ENCODE measurements at regions not wholly inside any gene's neighbourhood (a gene's known extent, or its start where the extent isn't known, plus 50 kb on each side); places are given as distances from the start of the nearest gene placed in this dataset.
"Not testable (repeated sequence)": the region's sequence is repeated elsewhere in the genome, so short reads cannot be mapped to it uniquely, and the experiment has no call there.

DNA sequence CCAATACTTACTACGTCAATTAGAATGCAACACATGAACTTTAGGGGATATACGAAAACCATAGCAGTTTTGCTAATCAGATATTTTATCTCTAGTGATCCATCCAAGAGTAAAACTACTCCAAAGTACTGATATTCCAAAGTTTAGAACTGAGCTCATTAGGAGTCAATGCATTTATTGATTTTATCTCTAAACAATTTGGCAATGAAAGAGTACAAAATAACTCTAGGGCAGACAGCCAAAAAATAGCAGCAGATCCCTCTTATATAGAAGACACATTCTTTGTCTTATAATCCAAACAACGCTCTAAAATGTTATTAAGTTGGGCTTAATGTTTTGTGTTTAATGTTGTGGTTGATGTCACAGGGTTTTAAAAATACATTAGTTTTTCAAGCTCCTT is 923.9 kb upstream of the MAN1A1 start:
- Histone ChIP-seq H3K9me3 (ENCODE audit: control insufficient read depth in 2 of 3, insufficient read depth in 1 of 3, low read length in 3 of 3) (peaks cover 0 to 10% (median 0%) of the 10 kb centered on the region in 3 donors), H3K36me3 (ENCODE audit: control insufficient read depth in 2 of 3, insufficient read depth in 3 of 3, low read length in 3 of 3) (no peaks in the 10 kb centered on the region), H3K27me3 (ENCODE audit: control insufficient read depth, insufficient read depth, low read length) (no peaks in the 10 kb centered on the region), H3K27ac (ENCODE audit: low read depth in 2 of 2, low read length in 2 of 2) (no peak overlapping the region), H3K4me1 (ENCODE audit: control insufficient read depth in 2 of 3, insufficient read depth in 2 of 3, low read depth in 1 of 3, low read length in 3 of 3) (no peaks in the 10 kb centered on the region), H3K4me3 (ENCODE audit: low read length in 3 of 3) (no peak overlapping the region), H3K9ac (ENCODE audit: low read length in 3 of 3) (no peak overlapping the region)
- no peak for DNase-seq
- TF ChIP-seq, protein P1, sequence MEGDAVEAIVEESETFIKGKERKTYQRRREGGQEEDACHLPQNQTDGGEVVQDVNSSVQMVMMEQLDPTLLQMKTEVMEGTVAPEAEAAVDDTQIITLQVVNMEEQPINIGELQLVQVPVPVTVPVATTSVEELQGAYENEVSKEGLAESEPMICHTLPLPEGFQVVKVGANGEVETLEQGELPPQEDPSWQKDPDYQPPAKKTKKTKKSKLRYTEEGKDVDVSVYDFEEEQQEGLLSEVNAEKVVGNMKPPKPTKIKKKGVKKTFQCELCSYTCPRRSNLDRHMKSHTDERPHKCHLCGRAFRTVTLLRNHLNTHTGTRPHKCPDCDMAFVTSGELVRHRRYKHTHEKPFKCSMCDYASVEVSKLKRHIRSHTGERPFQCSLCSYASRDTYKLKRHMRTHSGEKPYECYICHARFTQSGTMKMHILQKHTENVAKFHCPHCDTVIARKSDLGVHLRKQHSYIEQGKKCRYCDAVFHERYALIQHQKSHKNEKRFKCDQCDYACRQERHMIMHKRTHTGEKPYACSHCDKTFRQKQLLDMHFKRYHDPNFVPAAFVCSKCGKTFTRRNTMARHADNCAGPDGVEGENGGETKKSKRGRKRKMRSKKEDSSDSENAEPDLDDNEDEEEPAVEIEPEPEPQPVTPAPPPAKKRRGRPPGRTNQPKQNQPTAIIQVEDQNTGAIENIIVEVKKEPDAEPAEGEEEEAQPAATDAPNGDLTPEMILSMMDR (IDR thresholded peaks at IDR 0.05; ENCODE audit: borderline replicate concordance, extremely low read depth, insufficient read depth) = no peak
- intact Hi-C loops (cut with DNase I) = no loop called here
- no peak for FAIRE-seq

DNA sequence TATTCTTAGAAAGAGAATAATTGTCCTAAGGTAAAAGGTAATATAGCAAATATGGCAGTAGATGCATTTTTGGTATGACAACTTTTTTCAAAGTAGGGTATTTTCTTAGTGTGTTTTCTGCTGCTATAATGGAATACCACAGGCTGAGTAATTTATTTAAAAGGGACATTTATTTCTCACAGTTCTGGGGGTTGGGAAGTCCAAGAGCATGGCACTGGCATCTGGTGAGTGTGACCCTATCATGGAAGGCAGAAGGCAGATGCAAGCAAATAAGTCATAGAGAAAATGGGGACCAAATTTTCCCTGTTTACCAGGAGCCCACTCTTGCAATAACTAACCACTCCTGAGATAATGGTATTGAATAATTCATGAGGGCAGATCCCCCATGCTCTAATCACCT is 922.5 kb upstream of the MAN1A1 start:
- Histone ChIP-seq H3K4me1 (ENCODE audit: control insufficient read depth in 2 of 3, insufficient read depth in 2 of 3, low read depth in 1 of 3, low read length in 3 of 3) (no peaks in the 10 kb centered on the region), H3K9ac (ENCODE audit: low read length in 3 of 3) (no peak overlapping the region), H3K27me3 (ENCODE audit: control insufficient read depth, insufficient read depth, low read length) (no peaks in the 10 kb centered on the region), H3K4me3 (ENCODE audit: low read length in 3 of 3) (no peak overlapping the region), H3K27ac (ENCODE audit: low read depth in 2 of 2, low read length in 2 of 2) (no peak overlapping the region), H3K9me3 (ENCODE audit: control insufficient read depth in 2 of 3, insufficient read depth in 1 of 3, low read length in 3 of 3) (peaks cover 0 to 10% (median 0%) of the 10 kb centered on the region in 3 donors), H3K36me3 (ENCODE audit: control insufficient read depth in 2 of 3, insufficient read depth in 3 of 3, low read length in 3 of 3) (no peaks in the 10 kb centered on the region)
- intact Hi-C loops (cut with DNase I) = no loop called here
- no peak for FAIRE-seq
- DNase-seq = no peak
- TF ChIP-seq, protein P1 (IDR thresholded peaks at IDR 0.05; ENCODE audit: borderline replicate concordance, extremely low read depth, insufficient read depth) = no peak

DNA sequence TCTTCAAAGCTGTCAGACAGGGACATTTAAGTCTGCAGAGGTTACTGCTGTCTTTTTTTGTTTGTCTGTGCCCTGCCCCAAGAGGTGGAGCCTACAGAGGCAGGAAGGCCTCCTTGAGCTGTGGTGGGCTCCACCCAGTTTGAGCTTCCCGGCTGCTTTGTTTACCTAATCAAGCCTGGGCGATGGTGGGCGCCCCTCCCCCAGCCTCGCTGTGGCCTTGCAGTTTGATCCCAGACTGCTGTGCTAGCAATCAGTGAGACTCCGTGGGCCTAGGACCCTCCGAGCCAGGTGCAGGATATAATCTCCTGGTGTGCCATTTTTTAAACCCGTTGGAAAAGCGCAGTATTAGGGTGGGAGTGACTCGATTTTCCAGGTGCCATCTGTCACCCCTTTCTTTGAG is 918.7 kb upstream of the MAN1A1 start:
- DNase-seq = not testable (repeated sequence)

DNA sequence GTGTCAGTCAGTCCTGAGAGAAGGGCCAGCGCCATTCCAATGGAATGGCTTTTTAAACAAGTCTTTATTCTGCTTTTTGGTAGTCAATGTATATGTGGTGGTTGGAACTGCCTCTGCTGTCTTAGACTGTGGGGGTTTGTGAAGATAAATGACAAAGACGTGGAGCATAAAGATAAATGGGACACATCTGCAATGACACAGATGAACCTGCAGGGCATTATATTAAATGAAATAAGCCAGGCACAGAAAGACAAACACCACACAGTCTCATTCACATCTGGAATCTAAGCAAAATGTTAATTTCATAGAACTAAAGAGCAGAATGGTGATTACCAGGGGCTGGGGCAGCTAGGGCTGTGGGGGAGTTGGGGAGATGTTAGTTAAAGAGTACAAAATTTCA is 912.8 kb upstream of the MAN1A1 start:
- Histone ChIP-seq H3K36me3 (ENCODE audit: control insufficient read depth in 2 of 3, insufficient read depth in 3 of 3, low read length in 3 of 3) (no peaks in the 10 kb centered on the region), H3K9me3 (ENCODE audit: control insufficient read depth in 2 of 3, insufficient read depth in 1 of 3, low read length in 3 of 3) (no peaks in the 10 kb centered on the region), H3K4me3 (ENCODE audit: low read length in 3 of 3) (no peak overlapping the region), H3K27me3 (ENCODE audit: control insufficient read depth, insufficient read depth, low read length) (no peaks in the 10 kb centered on the region), H3K4me1 (ENCODE audit: control insufficient read depth in 2 of 3, insufficient read depth in 2 of 3, low read depth in 1 of 3, low read length in 3 of 3) (no peaks in the 10 kb centered on the region), H3K27ac (ENCODE audit: low read depth in 2 of 2, low read length in 2 of 2) (no peak overlapping the region), H3K9ac (ENCODE audit: low read length in 3 of 3) (no peak overlapping the region)
- intact Hi-C loops (cut with DNase I) = no loop called here
- TF ChIP-seq, protein P1 (IDR thresholded peaks at IDR 0.05; ENCODE audit: borderline replicate concordance, extremely low read depth, insufficient read depth) = no peak
- no peak for FAIRE-seq
- no peak for DNase-seq

More for the DNA sequence above, 918.7 kb upstream of the MAN1A1 start:
- H3K27ac ChIP-seq (ENCODE audit: low read depth in 2 of 2, low read length in 2 of 2); H3K36me3 ChIP-seq (ENCODE audit: control insufficient read depth in 2 of 3, insufficient read depth in 3 of 3, low read length in 3 of 3); H3K27me3 ChIP-seq (ENCODE audit: control insufficient read depth, insufficient read depth, low read length); H3K4me3 ChIP-seq (ENCODE audit: low read length in 3 of 3); H3K9me3 ChIP-seq (ENCODE audit: control insufficient read depth in 2 of 3, insufficient read depth in 1 of 3, low read length in 3 of 3); intact Hi-C loops (cut with DNase I); H3K4me1 ChIP-seq (ENCODE audit: control insufficient read depth in 2 of 3, insufficient read depth in 2 of 3, low read depth in 1 of 3, low read length in 3 of 3); FAIRE-seq; H3K9ac ChIP-seq (ENCODE audit: low read length in 3 of 3): not testable (repeated sequence)

All from kidney (tissue), 13 donors.